HG03025 (cell line): ENCODE measurements at regions not wholly inside any gene's neighbourhood (a gene's known extent, or its start where the extent isn't known, plus 50 kb on each side); places are given as distances from the start of the nearest gene placed in this dataset.

ENCODE experiments used
- ATAC-seq: cut with Tn5 transposase; IDR thresholded peaks from one replicate; pipeline ENCODE4 v1.9.1; 2021; ENCODE audit warnings: mild to moderate bottlenecking, moderate library complexity; ENCODE audit not compliant: unreplicated experiment, low FRiP score

GRCh38 chr2:44116319-44116718 is 52.4 kb upstream of the PPM1B start:
- no peak for ATAC-seq

GRCh38 chr2:44118257-44118656 is 50.4 kb upstream of the PPM1B start:
- no peak for ATAC-seq
